GM12874 (cell line): ENCODE measurements at regions not wholly inside any gene's neighbourhood (a gene's known extent, or its start where the extent isn't known, plus 50 kb on each side); places are given as distances from the start of the nearest gene placed in this dataset.

Experiments used
- CTCF ChIP-seq: IDR thresholded peaks from 2 replicates; pipeline ENCODE4 v1.5.1; 2011; ENCODE audit warnings: low read depth, mild to moderate bottlenecking, control low read depth, low read length, moderate library complexity; ENCODE audit not compliant: insufficient read depth

- TF ChIP-seq CTCF, result peak; percentile 77
Observed at GRCh38 chr7:119270045-119270464, 1002.9 kb upstream of the KCND2 start.

DNA sequence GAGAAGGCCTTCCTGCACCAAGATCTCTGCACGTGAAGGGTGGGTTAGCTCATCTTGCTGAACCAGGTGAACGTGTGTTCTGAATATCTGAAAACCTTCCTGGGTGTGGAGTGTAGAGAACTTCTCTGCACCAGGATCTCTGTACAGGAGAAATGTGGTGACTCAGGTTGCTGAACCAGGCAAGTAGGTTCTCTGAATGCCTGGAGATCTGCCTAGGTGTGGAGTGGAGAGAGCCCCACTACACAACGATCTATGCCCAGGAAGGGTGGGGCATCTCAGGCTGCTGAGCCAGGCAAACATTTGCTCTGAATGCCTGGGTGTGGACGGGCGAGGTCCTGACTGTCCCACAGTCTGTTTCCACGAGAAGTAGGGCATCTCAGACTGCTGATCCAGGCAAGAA is 1002.3 kb upstream of the KCND2 start:
- no peak for TF ChIP-seq CTCF

GRCh38 chr7:119271147-119271779 is 1001.7 kb upstream of the KCND2 start:
- no peak for TF ChIP-seq CTCF

- TF ChIP-seq CTCF, result no peak
Observed at GRCh38 chr7:119281181-119281846, 991.7 kb upstream of the KCND2 start.

- TF ChIP-seq CTCF, result no peak
Observed at GRCh38 chr7:119283353-119283752, 989.6 kb upstream of the KCND2 start.

DNA sequence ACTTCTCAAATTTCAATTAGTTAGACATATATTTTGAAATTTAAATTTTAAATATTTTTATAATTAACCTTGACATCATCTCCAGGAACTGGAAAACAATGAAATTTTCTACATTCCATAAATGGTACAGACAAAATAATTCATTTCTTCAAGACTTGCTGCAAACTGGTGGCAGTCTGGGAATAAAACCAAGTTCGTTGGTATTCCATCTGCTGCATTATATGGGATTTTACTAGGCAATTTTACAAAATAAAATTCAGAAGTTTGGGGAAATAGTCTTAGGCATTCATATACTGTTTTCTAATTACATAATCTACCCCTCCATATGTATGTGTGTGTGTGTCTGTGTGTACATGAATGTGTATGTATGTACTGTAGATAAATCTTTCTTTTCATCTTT is 984.6 kb upstream of the KCND2 start:
- TF ChIP-seq CTCF, result no peak

DNA sequence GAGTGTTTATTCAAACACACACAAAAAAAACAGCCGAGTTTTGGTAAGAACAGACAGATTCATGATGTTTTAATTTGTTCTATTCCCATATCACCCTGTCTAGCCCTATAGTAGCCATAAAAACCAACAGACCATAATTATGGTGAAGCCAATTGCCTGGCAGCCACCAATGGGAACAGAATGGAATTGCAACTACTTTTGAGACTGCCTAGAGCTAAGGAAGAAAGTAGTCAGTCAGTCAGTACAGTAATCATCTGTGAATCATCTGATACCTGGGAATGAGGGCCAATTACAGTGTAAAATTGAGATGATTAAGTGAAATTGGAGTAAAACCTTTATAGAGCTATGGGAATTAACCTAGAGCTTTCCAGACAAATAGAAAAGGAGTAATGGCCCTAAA is 952.7 kb upstream of the KCND2 start:
- no peak for TF ChIP-seq CTCF

GRCh38 chr7:119329715-119330114 is 943.3 kb upstream of the KCND2 start:
- no peak for TF ChIP-seq CTCF
